ENCODE measurements at regions not wholly inside any gene's neighbourhood (a gene's known extent, or its start where the extent isn't known, plus 50 kb on each side); places are given as distances from the start of the nearest gene placed in this dataset.

- no peak for TF ChIP-seq EZH2phosphoT487 (IDR thresholded peaks at IDR 0.05; ENCODE audit: low read depth)
- TF ChIP-seq CTCF (IDR thresholded peaks at IDR 0.05; ENCODE audit: low read depth, low read length), result no peak
Measured at GRCh38 chr6:131424475-131424874, 148.6 kb upstream of the ARG1 start.
